Neural cell (in vitro differentiated cells): ENCODE measurements at regions not wholly inside any gene's neighbourhood (a gene's known extent, or its start where the extent isn't known, plus 50 kb on each side); places are given as distances from the start of the nearest gene placed in this dataset.

ENCODE experiments used
- CTCF ChIP-seq: fragments of 450-650 bp; IDR thresholded peaks from 2 replicates; pipeline ENCODE4 v1.5.1; 2014; ENCODE audit warnings: antibody characterized with exemption, mild to moderate bottlenecking, moderate library complexity; ENCODE audit not compliant: poor library complexity, severe bottlenecking
- MXI1 ChIP-seq: fragments of 450-650 bp; conservative IDR thresholded peaks from 2 replicates; pipeline ENCODE4 v1.6.1; 2014; ENCODE audit warnings: antibody characterized with exemption, mild to moderate bottlenecking; ENCODE audit not compliant: poor library complexity, severe bottlenecking
- SMC3 ChIP-seq: fragments of 450-650 bp; conservative IDR thresholded peaks from 2 replicates; pipeline ENCODE4 v1.6.1; 2014; ENCODE audit warnings: antibody characterized with exemption, mild to moderate bottlenecking, moderate library complexity; ENCODE audit not compliant: poor library complexity

- TF ChIP-seq CTCF (no peak), SMC3 (no peak), MXI1 (no peak)
These were observed 157.4 kb upstream of the SOX1 start for GRCh38 chr13:111909501-111909900.
